Suprapubic skin (tissue), 4 donors: ENCODE measurements at regions not wholly inside any gene's neighbourhood (a gene's known extent, or its start where the extent isn't known, plus 50 kb on each side); places are given as distances from the start of the nearest gene placed in this dataset.

Experiments used
- DNase-seq, 2 donors: peaks; one replicate each; pipeline ENCODE4 v3.0.0-alpha.2; 2019; ENCODE audit warnings: low spot score in 2 of 2
- H3K27ac ChIP-seq: fragments of 200-600 bp; sonication (generic); one replicate; pipeline ENCODE4 v1.5.1; 2019
- H3K27me3 ChIP-seq: fragments of 200-600 bp; sonication (generic); one replicate; pipeline ENCODE4 v1.5.1; 2019
- H3K36me3 ChIP-seq: fragments of 200-600 bp; sonication (generic); one replicate; pipeline ENCODE4 v1.5.1; 2019
- H3K4me1 ChIP-seq: fragments of 200-600 bp; sonication (generic); one replicate; pipeline ENCODE4 v1.5.1; 2019
- H3K4me3 ChIP-seq: fragments of 200-600 bp; sonication (generic); one replicate; pipeline ENCODE4 v1.5.1; 2019; ENCODE audit warnings: mild to moderate bottlenecking
- H3K9me3 ChIP-seq: fragments of 200-600 bp; sonication (generic); one replicate; pipeline ENCODE4 v1.5.1; 2019
- CTCF ChIP-seq, 2 donors: fragments of 200-600 bp in 1 of 2; fragments of 450-650 bp in 1 of 2; sonication (generic) in 1 of 2; IDR thresholded peaks; one replicate each; pipeline ENCODE4 v1.5.1; 2016 to 2019; ENCODE audit warnings: antibody characterized with exemption in 2 of 2, mild to moderate bottlenecking in 1 of 2, moderate library complexity in 1 of 2
- EP300 ChIP-seq: sonication (generic); formaldehyde crosslinking; IDR thresholded peaks from one replicate; pipeline ENCODE4 v1.6.1; 2017; ENCODE audit warnings: antibody characterized with exemption
- POLR2A ChIP-seq, 2 donors: fragments of 450-650 bp; IDR thresholded peaks; one replicate each; pipeline ENCODE4 v1.6.1; 2017; ENCODE audit warnings: antibody characterized with exemption in 2 of 2, mild to moderate bottlenecking in 2 of 2, moderate library complexity in 2 of 2
- POLR2AphosphoS5 ChIP-seq, 3 donors: sonication (generic); formaldehyde crosslinking; IDR thresholded peaks; one replicate each; pipeline ENCODE4 v1.6.1; 2017; ENCODE audit warnings: antibody characterized with exemption in 3 of 3
- WGBS: methylation state at CpG from one replicate; pipeline ENCODE4 v1.1.5; 2018; 5-methylcytosine and 5-hydroxymethylcytosine counted together

DNA sequence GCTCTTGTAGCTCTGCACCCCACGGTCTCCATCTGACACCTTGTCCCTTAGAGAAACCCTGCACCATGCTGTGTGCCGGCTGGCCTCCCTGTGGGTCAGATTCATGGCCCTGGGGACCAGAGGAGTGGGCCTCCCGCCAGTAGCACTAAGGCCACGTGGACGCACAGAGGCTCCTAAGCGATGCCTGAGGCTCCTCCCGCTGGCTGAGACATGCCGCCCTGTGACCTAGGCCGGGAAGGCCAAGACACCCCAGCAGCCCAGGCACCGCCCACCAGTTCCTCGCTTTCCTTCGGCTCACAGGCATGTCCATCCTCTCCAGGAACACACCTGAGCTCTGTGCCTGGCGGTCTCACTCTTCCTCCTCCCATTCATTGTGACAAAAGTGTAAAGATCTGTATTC is 311.0 kb downstream of the THBS2 start:
- Histone ChIP-seq H3K27ac (no peak overlapping the region), H3K9me3 (no peaks in the 10 kb centered on the region), H3K36me3 (no peaks in the 10 kb centered on the region), H3K4me1 (peaks cover 3% of the 10 kb centered on the region), H3K4me3 (no peak overlapping the region), H3K27me3 (no peaks in the 10 kb centered on the region)
- TF ChIP-seq EP300 (no peak), CTCF (IDR thresholded peaks at IDR 0.05) (no peak), POLR2A (IDR thresholded peaks at IDR 0.05) (no peak), POLR2AphosphoS5 (IDR thresholded peaks at IDR 0.05) (no peak)
- WGBS, result 89% methylated on average over 11 of the region's 13 CpGs
- no peak for DNase-seq

- H3K4me1 ChIP-seq, result peaks cover 9% of the 10 kb centered on the region
- 48% methylated on average over 2 of the region's 2 CpGs for WGBS
- H3K27ac ChIP-seq, result no peak overlapping the region
- DNase-seq, result no peak
- H3K9me3 ChIP-seq, result no peaks in the 10 kb centered on the region
- no peaks in the 10 kb centered on the region for H3K27me3 ChIP-seq
- no peak overlapping the region for H3K4me3 ChIP-seq
- TF ChIP-seq POLR2AphosphoS5 (IDR thresholded peaks at IDR 0.05), result no peak
- no peak for TF ChIP-seq EP300
- TF ChIP-seq POLR2A (IDR thresholded peaks at IDR 0.05), result no peak
- TF ChIP-seq CTCF (IDR thresholded peaks at IDR 0.05), result no peak
- no peaks in the 10 kb centered on the region for H3K36me3 ChIP-seq
Observed at GRCh38 chr6:168941036-168941435, 312.6 kb downstream of the THBS2 start.

DNA sequence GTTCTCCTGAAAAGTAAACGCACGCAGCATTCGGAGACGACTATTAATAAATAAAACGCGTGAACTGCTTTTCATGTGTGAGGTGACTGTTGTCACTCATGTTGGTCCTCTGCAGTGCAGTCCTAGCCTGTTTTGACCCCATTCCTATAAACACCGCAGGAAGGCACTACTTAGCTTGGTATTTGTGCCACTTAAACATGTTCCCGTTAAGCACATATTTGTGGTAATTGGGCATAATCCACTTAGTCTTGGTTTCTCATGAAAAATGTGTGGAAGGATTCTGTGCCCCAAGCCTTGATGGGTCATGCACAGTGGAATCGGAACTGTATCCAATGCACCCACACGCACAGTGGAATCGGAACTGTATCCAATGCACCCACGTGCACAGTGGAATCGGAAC is 313.9 kb downstream of the THBS2 start:
- no peak for TF ChIP-seq POLR2AphosphoS5 (IDR thresholded peaks at IDR 0.05)
- no peak for TF ChIP-seq EP300
- no peak for TF ChIP-seq CTCF (IDR thresholded peaks at IDR 0.05)
- TF ChIP-seq POLR2A (IDR thresholded peaks at IDR 0.05), result no peak
- H3K27me3 ChIP-seq, result no peaks in the 10 kb centered on the region
- H3K9me3 ChIP-seq, result no peaks in the 10 kb centered on the region
- no peak overlapping the region for H3K4me3 ChIP-seq
- H3K27ac ChIP-seq, result no peak overlapping the region
- WGBS, result 89% methylated on average over 13 of the region's 13 CpGs
- no peak for DNase-seq
- H3K4me1 ChIP-seq, result peaks cover 9% of the 10 kb centered on the region
- H3K36me3 ChIP-seq, result no peaks in the 10 kb centered on the region

DNA sequence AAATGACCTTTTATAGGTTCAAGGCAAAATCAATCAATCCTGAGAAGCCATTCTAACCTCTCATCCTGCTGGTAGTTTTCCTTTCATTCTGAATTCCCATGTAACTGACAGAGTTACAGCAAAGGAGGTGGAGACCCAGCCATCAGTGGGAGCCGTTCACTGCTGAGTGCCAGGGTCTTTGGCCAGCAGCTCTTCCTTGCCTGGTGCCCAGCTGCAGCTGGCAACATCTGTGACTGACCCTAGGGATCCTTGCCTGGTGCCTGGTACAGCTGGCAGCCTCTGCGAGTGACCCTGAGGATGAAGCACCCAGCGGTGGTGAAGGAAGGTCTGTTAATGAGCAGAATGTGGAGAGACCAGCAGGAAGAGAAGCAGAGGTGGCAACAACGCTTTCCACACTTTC is 314.6 kb downstream of the THBS2 start:
- TF ChIP-seq EP300 (no peak), POLR2A (IDR thresholded peaks at IDR 0.05) (no peak)
- DNase-seq, result no peak
- Histone ChIP-seq H3K4me3 (no peak overlapping the region), H3K27me3 (no peaks in the 10 kb centered on the region), H3K36me3 (no peaks in the 10 kb centered on the region), H3K9me3 (no peaks in the 10 kb centered on the region), H3K4me1 (peaks cover 9% of the 10 kb centered on the region), H3K27ac (no peak overlapping the region)
- WGBS, result 83% methylated on average over 4 of the region's 4 CpGs

GRCh38 chr6:168938546-168938945 is 315.1 kb downstream of the THBS2 start:
- Histone ChIP-seq H3K36me3 (no peaks in the 10 kb centered on the region), H3K4me1 (peaks cover 9% of the 10 kb centered on the region), H3K27ac (no peak overlapping the region), H3K9me3 (no peaks in the 10 kb centered on the region), H3K27me3 (no peaks in the 10 kb centered on the region), H3K4me3 (no peak overlapping the region)
- WGBS, result 80% methylated on average over 12 of the region's 12 CpGs
- no peak for TF ChIP-seq EP300
- TF ChIP-seq POLR2A (IDR thresholded peaks at IDR 0.05), result no peak
- no peak for TF ChIP-seq POLR2AphosphoS5 (IDR thresholded peaks at IDR 0.05)
- TF ChIP-seq CTCF (IDR thresholded peaks at IDR 0.05), result no peak
- no peak for DNase-seq

DNA sequence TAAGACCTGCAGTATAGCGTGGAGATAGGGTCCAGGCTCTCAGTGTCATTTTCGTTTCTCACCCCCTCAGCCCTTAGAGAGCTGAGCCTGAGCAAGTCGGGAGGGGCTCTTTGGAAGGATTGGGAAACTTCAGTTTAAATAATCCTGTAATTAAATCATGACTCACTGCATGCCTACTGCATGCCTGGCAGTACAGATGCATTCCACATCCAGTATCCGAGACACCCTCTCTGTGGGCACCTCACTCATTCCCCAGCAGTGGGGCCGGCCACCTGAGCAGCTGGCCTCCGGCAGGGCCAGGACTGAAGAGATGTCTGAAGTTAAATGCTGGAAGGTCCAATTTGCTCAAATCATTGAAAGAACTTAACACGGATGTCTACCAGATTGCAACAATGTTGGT is 316.6 kb downstream of the THBS2 start:
- no peak overlapping the region for H3K27ac ChIP-seq
- no peak for DNase-seq

More for the DNA sequence above, 316.6 kb downstream of the THBS2 start:
- Histone ChIP-seq H3K4me3 (no peak overlapping the region), H3K9me3 (no peaks in the 10 kb centered on the region), H3K36me3 (no peaks in the 10 kb centered on the region), H3K27me3 (no peaks in the 10 kb centered on the region), H3K4me1 (peaks cover 9% of the 10 kb centered on the region)
- WGBS, result 42% methylated on average over 7 of the region's 7 CpGs
- TF ChIP-seq CTCF (IDR thresholded peaks at IDR 0.05) (no peak), EP300 (no peak), POLR2A (IDR thresholded peaks at IDR 0.05) (no peak), POLR2AphosphoS5 (IDR thresholded peaks at IDR 0.05) (peak in 1 of 3 donors; percentile 16)
